HL-60 (cell line): ENCODE measurements at regions not wholly inside any gene's neighbourhood (a gene's known extent, or its start where the extent isn't known, plus 50 kb on each side); places are given as distances from the start of the nearest gene placed in this dataset.

Experiments used
- CTCF ChIP-seq: IDR thresholded peaks from one replicate; pipeline ENCODE4 v1.5.1; 2011; ENCODE audit warnings: low read length, control low read depth, inconsistent platforms; ENCODE audit not compliant: insufficient read depth
- GABPA ChIP-seq: IDR thresholded peaks from 2 replicates; pipeline ENCODE4 v1.6.1; 2012; ENCODE audit warnings: low read depth
- POLR2AphosphoS5 ChIP-seq: IDR thresholded peaks from 2 replicates; pipeline ENCODE4 v1.6.1; 2012; ENCODE audit warnings: low read depth
- REST ChIP-seq: IDR thresholded peaks from 2 replicates; pipeline ENCODE4 v1.6.1; 2012; ENCODE audit warnings: low read depth; ENCODE audit not compliant: insufficient replicate concordance

- TF ChIP-seq CTCF (no peak), GABPA (no peak), REST (no peak), POLR2AphosphoS5 (no peak)
These were observed 302.1 kb upstream of the IRX4 start for GRCh38 chr5:2184563-2185540.
